Activated naive CD4-positive, alpha-beta T cell treated with anti-CD3 and anti-CD28 coated beads for 36 hours (primary cell): ENCODE measurements at regions not wholly inside any gene's neighbourhood (a gene's known extent, or its start where the extent isn't known, plus 50 kb on each side); places are given as distances from the start of the nearest gene placed in this dataset.
"Not testable (repeated sequence)": the region's sequence is repeated elsewhere in the genome, so short reads cannot be mapped to it uniquely, and the experiment has no call there.

ENCODE experiments used
- CTCF ChIA-PET: fragments of 350-600 bp; sonication (Branson Sonifier 250); formaldehyde crosslinking; loops from one replicate; lab custom pipeline; 2021; ENCODE audit warnings: antibody characterized with exemption; lab: Charles Lee
- DNase-seq: peaks from one replicate; pipeline ENCODE4 v3.0.0-alpha.2; 2020
- H3K27ac Mint-ChIP-seq: one replicate; pipeline ENCODE4 v1.8.0; 2021; ENCODE audit warnings: mild to moderate bottlenecking, mixed read lengths
- H3K27me3 Mint-ChIP-seq: one replicate; pipeline ENCODE4 v1.8.0; 2021; ENCODE audit warnings: low read depth, mixed read lengths
- H3K36me3 Mint-ChIP-seq: one replicate; pipeline ENCODE4 v1.8.0; 2021; ENCODE audit warnings: low read depth, mixed read lengths
- H3K4me1 Mint-ChIP-seq: one replicate; pipeline ENCODE4 v1.8.0; 2021; ENCODE audit warnings: low read depth, mixed read lengths
- H3K4me3 Mint-ChIP-seq: one replicate; pipeline ENCODE4 v1.8.0; 2021; ENCODE audit warnings: mild to moderate bottlenecking, moderate library complexity, mixed read lengths
- H3K9me3 Mint-ChIP-seq: one replicate; pipeline ENCODE4 v1.8.0; 2021; ENCODE audit warnings: mixed read lengths
- intact Hi-C: fragments of 100-400 bp; cut with micrococcal nuclease; formaldehyde crosslinking; loops from one replicate; pipeline ENCODE4 v1.15.1; 2023

GRCh38 chr2:10193276-10193795 is 70.8 kb downstream of the RRM2 start:
- Mint-ChIP-seq H3K36me3 (peaks cover 4% of the 10 kb centered on the region), H3K4me1 (no peaks in the 10 kb centered on the region), H3K9me3 (peaks cover 3% of the 10 kb centered on the region), H3K27me3 (no peaks in the 10 kb centered on the region), H3K27ac (no peak overlapping the region), H3K4me3 (no peak overlapping the region)
- intact Hi-C loops = no loop called here
- CTCF ChIA-PET = interaction anchor here (0.6 kb wide), 1 partner anchor 60 kb away, joined by 3 read pairs; no protein-coding TSS in a partner anchor
- DNase-seq = no peak

GRCh38 chr2:10193851-10194820 is 71.6 kb downstream of the RRM2 start:
- peaks cover 9% of the 10 kb centered on the region for H3K36me3 Mint-ChIP-seq
- intact Hi-C loops = no loop called here
- DNase-seq = no peak
- no peak overlapping the region for H3K27ac Mint-ChIP-seq
- H3K27me3 Mint-ChIP-seq = no peaks in the 10 kb centered on the region
- no peaks in the 10 kb centered on the region for H3K4me1 Mint-ChIP-seq
- peaks cover 3% of the 10 kb centered on the region for H3K9me3 Mint-ChIP-seq
- no peak overlapping the region for H3K4me3 Mint-ChIP-seq
- CTCF ChIA-PET = no interaction called here

- peaks cover 8% of the 10 kb centered on the region for H3K36me3 Mint-ChIP-seq
- H3K4me1 Mint-ChIP-seq = no peaks in the 10 kb centered on the region
- intact Hi-C loops = no loop called here
- H3K4me3 Mint-ChIP-seq = no peak overlapping the region
- CTCF ChIA-PET = no interaction called here
- H3K9me3 Mint-ChIP-seq = no peaks in the 10 kb centered on the region
- no peak overlapping the region for H3K27ac Mint-ChIP-seq
- DNase-seq = no peak
- no peaks in the 10 kb centered on the region for H3K27me3 Mint-ChIP-seq
Measured at GRCh38 chr2:10195278-10196109, 73.0 kb downstream of the RRM2 start.

GRCh38 chr2:10196110-10196892 is 73.8 kb downstream of the RRM2 start:
- no peaks in the 10 kb centered on the region for H3K4me1 Mint-ChIP-seq
- peaks cover 8% of the 10 kb centered on the region for H3K36me3 Mint-ChIP-seq
- intact Hi-C loops = no loop called here
- no peaks in the 10 kb centered on the region for H3K27me3 Mint-ChIP-seq
- CTCF ChIA-PET = no interaction called here
- H3K27ac Mint-ChIP-seq = no peak overlapping the region
- H3K9me3 Mint-ChIP-seq = no peaks in the 10 kb centered on the region
- DNase-seq = no peak
- H3K4me3 Mint-ChIP-seq = no peak overlapping the region

- Mint-ChIP-seq H3K36me3 (peaks cover 8% of the 10 kb centered on the region), H3K27me3 (no peaks in the 10 kb centered on the region), H3K4me1 (no peaks in the 10 kb centered on the region), H3K9me3 (no peaks in the 10 kb centered on the region), H3K4me3 (no peak overlapping the region), H3K27ac (no peak overlapping the region)
- no peak for DNase-seq
- intact Hi-C loops = no loop called here
- CTCF ChIA-PET = no interaction called here
Measured at GRCh38 chr2:10196948-10197696, 74.6 kb downstream of the RRM2 start.

- no peak for DNase-seq
- H3K9me3 Mint-ChIP-seq = no peaks in the 10 kb centered on the region
- intact Hi-C loops = no loop called here
- H3K4me1 Mint-ChIP-seq = no peaks in the 10 kb centered on the region
- peaks cover 8% of the 10 kb centered on the region for H3K36me3 Mint-ChIP-seq
- H3K4me3 Mint-ChIP-seq = no peak overlapping the region
- H3K27me3 Mint-ChIP-seq = no peaks in the 10 kb centered on the region
- CTCF ChIA-PET = no interaction called here
- no peak overlapping the region for H3K27ac Mint-ChIP-seq
Measured at GRCh38 chr2:10197697-10198076, 75.1 kb downstream of the RRM2 start.

GRCh38 chr2:10198482-10198881 is 75.9 kb downstream of the RRM2 start:
- CTCF ChIA-PET, H3K36me3 Mint-ChIP-seq, DNase-seq, H3K27me3 Mint-ChIP-seq, H3K9me3 Mint-ChIP-seq, H3K27ac Mint-ChIP-seq, H3K4me3 Mint-ChIP-seq, H3K4me1 Mint-ChIP-seq, intact Hi-C loops: not testable (repeated sequence)

- H3K36me3 Mint-ChIP-seq = peaks cover 6% of the 10 kb centered on the region
- H3K27ac Mint-ChIP-seq = no peak overlapping the region
- no peak for DNase-seq
- H3K4me3 Mint-ChIP-seq = no peak overlapping the region
- H3K27me3 Mint-ChIP-seq = no peaks in the 10 kb centered on the region
- intact Hi-C loops = no loop called here
- no peaks in the 10 kb centered on the region for H3K4me1 Mint-ChIP-seq
- CTCF ChIA-PET = interaction anchor here (1.0 kb wide), 1 partner anchor 207 kb away, joined by 5 read pairs; no protein-coding TSS in a partner anchor
- H3K9me3 Mint-ChIP-seq = no peaks in the 10 kb centered on the region
Measured at GRCh38 chr2:10201201-10201600, 78.7 kb downstream of the RRM2 start.

- H3K36me3 Mint-ChIP-seq = peaks cover 6% of the 10 kb centered on the region
- H3K27me3 Mint-ChIP-seq = no peaks in the 10 kb centered on the region
- CTCF ChIA-PET = interaction anchor here (1.3 kb wide), 1 partner anchor 207 kb away, joined by 8 read pairs; no protein-coding TSS in a partner anchor
- DNase-seq = no peak
- no peak overlapping the region for H3K27ac Mint-ChIP-seq
- no peak overlapping the region for H3K4me3 Mint-ChIP-seq
- intact Hi-C loops = no loop called here
- H3K4me1 Mint-ChIP-seq = no peaks in the 10 kb centered on the region
- no peaks in the 10 kb centered on the region for H3K9me3 Mint-ChIP-seq
Measured at GRCh38 chr2:10202131-10202665, 79.7 kb downstream of the RRM2 start.

GRCh38 chr2:10204326-10205161 is 82.0 kb downstream of the RRM2 start:
- CTCF ChIA-PET = no interaction called here
- Mint-ChIP-seq H3K27ac (no peak overlapping the region), H3K36me3 (no peaks in the 10 kb centered on the region), H3K4me3 (no peak overlapping the region), H3K27me3 (no peaks in the 10 kb centered on the region), H3K4me1 (no peaks in the 10 kb centered on the region), H3K9me3 (no peaks in the 10 kb centered on the region)
- intact Hi-C loops = no loop called here
- DNase-seq = no peak

GRCh38 chr2:10205162-10205475 is 82.6 kb downstream of the RRM2 start:
- H3K4me1 Mint-ChIP-seq = no peaks in the 10 kb centered on the region
- intact Hi-C loops = no loop called here
- no peaks in the 10 kb centered on the region for H3K36me3 Mint-ChIP-seq
- no peaks in the 10 kb centered on the region for H3K27me3 Mint-ChIP-seq
- CTCF ChIA-PET = no interaction called here
- H3K4me3 Mint-ChIP-seq = no peak overlapping the region
- no peak for DNase-seq
- no peak overlapping the region for H3K27ac Mint-ChIP-seq
- no peaks in the 10 kb centered on the region for H3K9me3 Mint-ChIP-seq
